ENCODE measurements at regions not wholly inside any gene's neighbourhood (a gene's known extent, or its start where the extent isn't known, plus 50 kb on each side); places are given as distances from the start of the nearest gene placed in this dataset.

GRCh38 chr18:4511166-4511565, 56.1 kb upstream of the DLGAP1 start:
- Histone ChIP-seq H3K4me3 (no peak overlapping the region), H3K4me1 (no peaks in the 10 kb centered on the region), H3K9me3 (peaks cover 0 to 3% (median 0%) of the 10 kb centered on the region in 4 donors), H3K36me3 (no peaks in the 10 kb centered on the region), H3K27me3 (no peaks in the 10 kb centered on the region), H3K27ac (no peak overlapping the region)
- no peak for TF ChIP-seq POLR2AphosphoS5 (IDR thresholded peaks at IDR 0.05)
- no peak for TF ChIP-seq POLR2A (IDR thresholded peaks at IDR 0.05)
- TF ChIP-seq EP300 (IDR thresholded peaks at IDR 0.05), result no peak
- ATAC-seq (ENCODE audit: low FRiP score in 2 of 2) (no peak), DNase-seq (peak in 1 of 2 donors; percentile 17)
- WGBS, 2 donors, result 88 to 89% methylated on average over 3 to 6 of the region's 6 CpGs

GRCh38 chr18:4510711-4511110, 55.6 kb upstream of the DLGAP1 start:
- Histone ChIP-seq H3K27ac (no peak overlapping the region), H3K4me1 (no peaks in the 10 kb centered on the region), H3K36me3 (no peaks in the 10 kb centered on the region), H3K4me3 (no peak overlapping the region), H3K27me3 (no peaks in the 10 kb centered on the region), H3K9me3 (peaks cover 0 to 3% (median 0%) of the 10 kb centered on the region in 4 donors)
- TF ChIP-seq POLR2AphosphoS5 (IDR thresholded peaks at IDR 0.05), result no peak
- TF ChIP-seq EP300 (IDR thresholded peaks at IDR 0.05), result no peak
- TF ChIP-seq CTCF (IDR thresholded peaks at IDR 0.05), result no peak
- no peak for TF ChIP-seq POLR2A (IDR thresholded peaks at IDR 0.05)
- ATAC-seq (ENCODE audit: low FRiP score in 2 of 2) (peak; percentile 80 to 95), DNase-seq (no peak)
- 86 to 93% methylated on average over 1 of the region's 1 CpG for WGBS, 2 donors

- WGBS, 2 donors, result 91 to 94% methylated on average over 9 of the region's 9 CpGs
- Histone ChIP-seq H3K4me1 (no peaks in the 10 kb centered on the region), H3K9me3 (peaks cover 0 to 3% (median 0%) of the 10 kb centered on the region in 4 donors), H3K27me3 (no peaks in the 10 kb centered on the region), H3K36me3 (no peaks in the 10 kb centered on the region), H3K4me3 (no peak overlapping the region), H3K27ac (no peak overlapping the region)
- DNase-seq (peak in 1 of 2 donors; percentile 40), ATAC-seq (ENCODE audit: low FRiP score in 2 of 2) (no peak)
- no peak for TF ChIP-seq POLR2AphosphoS5 (IDR thresholded peaks at IDR 0.05)
- no peak for TF ChIP-seq CTCF (IDR thresholded peaks at IDR 0.05)
- no peak for TF ChIP-seq EP300 (IDR thresholded peaks at IDR 0.05)
- no peak for TF ChIP-seq POLR2A (IDR thresholded peaks at IDR 0.05)
Observed at GRCh38 chr18:4510160-4510559, 55.1 kb upstream of the DLGAP1 start.
